ENCODE measurements at regions not wholly inside any gene's neighbourhood (a gene's known extent, or its start where the extent isn't known, plus 50 kb on each side); places are given as distances from the start of the nearest gene placed in this dataset.
"Not testable (repeated sequence)": the region's sequence is repeated elsewhere in the genome, so short reads cannot be mapped to it uniquely, and the experiment has no call there.

DNA sequence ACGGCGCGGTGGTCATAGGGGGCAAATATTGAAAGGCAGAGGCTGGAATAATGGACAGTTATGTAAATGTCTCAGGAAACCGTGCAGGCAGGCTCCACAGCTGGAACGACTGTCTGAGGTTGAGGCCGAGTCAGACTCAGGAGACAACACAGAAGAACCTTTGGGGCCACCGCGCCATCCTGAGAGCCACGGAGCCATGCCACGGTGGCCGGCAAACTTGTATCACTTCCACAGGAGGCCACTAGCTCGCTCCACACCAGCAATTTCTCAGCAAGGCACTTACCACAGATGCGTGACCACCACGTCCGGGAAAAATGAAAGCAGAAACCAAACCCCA is 156.7 kb upstream of the SALL3 start:
- in situ Hi-C loops (cut with HindIII; ENCODE audit: low sequenced_read_pairs) = no loop called here
- H3K4me3 ChIP-seq (ENCODE audit: low read depth, low read length) = no peak overlapping the region
- DNase-seq (ENCODE audit: low read depth) = no peak
- TF ChIP-seq, protein P1, sequence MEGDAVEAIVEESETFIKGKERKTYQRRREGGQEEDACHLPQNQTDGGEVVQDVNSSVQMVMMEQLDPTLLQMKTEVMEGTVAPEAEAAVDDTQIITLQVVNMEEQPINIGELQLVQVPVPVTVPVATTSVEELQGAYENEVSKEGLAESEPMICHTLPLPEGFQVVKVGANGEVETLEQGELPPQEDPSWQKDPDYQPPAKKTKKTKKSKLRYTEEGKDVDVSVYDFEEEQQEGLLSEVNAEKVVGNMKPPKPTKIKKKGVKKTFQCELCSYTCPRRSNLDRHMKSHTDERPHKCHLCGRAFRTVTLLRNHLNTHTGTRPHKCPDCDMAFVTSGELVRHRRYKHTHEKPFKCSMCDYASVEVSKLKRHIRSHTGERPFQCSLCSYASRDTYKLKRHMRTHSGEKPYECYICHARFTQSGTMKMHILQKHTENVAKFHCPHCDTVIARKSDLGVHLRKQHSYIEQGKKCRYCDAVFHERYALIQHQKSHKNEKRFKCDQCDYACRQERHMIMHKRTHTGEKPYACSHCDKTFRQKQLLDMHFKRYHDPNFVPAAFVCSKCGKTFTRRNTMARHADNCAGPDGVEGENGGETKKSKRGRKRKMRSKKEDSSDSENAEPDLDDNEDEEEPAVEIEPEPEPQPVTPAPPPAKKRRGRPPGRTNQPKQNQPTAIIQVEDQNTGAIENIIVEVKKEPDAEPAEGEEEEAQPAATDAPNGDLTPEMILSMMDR (IDR thresholded peaks at IDR 0.05; ENCODE audit: low read depth, low read length, missing control alignments) = no peak

DNA sequence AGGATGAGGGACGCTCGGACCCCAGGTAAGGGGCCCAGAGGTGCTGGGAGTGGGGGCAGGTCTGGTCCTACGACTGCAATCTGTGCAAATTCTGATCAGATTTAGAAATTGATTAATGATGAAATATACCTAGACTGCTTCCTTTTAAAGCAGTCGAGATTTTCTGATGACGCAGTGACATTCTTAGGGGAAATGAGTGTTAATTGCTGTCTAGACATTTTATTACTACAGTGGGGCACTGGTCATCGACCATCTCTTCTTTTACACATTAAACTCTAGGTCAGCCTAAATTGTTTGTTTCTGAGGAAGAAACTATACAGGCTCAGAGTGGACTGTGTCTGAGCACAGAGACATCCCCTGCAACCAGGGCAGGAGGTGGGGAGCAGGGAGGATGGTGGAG is 154.4 kb upstream of the SALL3 start:
- no peak overlapping the region for H3K4me3 ChIP-seq (ENCODE audit: low read depth, low read length)
- TF ChIP-seq, protein P1 (IDR thresholded peaks at IDR 0.05; ENCODE audit: low read depth, low read length, missing control alignments) = no peak
- DNase-seq (ENCODE audit: low read depth) = no peak
- in situ Hi-C loops (cut with HindIII; ENCODE audit: low sequenced_read_pairs) = no loop called here

DNA sequence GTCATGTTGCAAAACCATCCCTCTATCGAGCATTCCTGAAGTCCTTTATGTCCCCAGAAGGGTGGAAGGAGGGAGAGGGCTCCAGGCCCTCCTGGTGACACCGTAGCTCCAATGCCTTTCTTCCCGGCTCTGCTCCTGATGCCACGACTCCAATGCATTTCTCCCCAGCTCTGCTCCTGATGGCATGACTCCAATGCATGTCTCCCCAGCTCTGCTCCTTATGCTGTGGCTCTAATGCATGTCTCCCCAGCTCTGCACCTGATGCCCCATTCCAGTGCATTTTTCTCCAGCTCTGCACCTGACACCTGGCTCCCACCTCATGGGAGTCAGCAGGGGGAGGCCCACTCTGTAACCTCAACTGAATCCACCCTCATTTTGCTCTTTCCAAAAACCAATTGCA is 153.0 kb upstream of the SALL3 start:
- no peak overlapping the region for H3K4me3 ChIP-seq (ENCODE audit: low read depth, low read length)
- no peak for DNase-seq (ENCODE audit: low read depth)
- TF ChIP-seq, protein P1 (IDR thresholded peaks at IDR 0.05; ENCODE audit: low read depth, low read length, missing control alignments) = no peak
- in situ Hi-C loops (cut with HindIII; ENCODE audit: low sequenced_read_pairs) = no loop called here

DNA sequence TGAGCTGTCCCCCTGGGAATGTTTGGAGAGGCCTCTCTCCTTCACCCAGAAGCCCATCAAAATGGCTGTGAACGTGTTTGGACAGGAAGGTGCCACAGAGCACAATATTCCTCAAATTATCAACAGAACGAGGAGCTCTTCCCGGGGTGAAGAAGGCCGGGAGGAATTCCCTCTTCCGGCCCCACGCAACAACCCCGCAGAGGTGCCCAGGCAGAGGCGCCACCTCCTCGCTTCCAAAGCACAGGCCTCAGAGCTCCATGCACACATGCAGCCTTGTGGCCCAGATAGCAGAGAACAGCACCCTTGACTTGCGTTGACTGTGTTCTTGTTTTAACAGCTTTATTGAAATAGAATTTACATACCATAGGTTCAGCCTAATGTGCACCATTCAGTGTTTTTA is 152.5 kb upstream of the SALL3 start:
- in situ Hi-C loops (cut with HindIII; ENCODE audit: low sequenced_read_pairs) = no loop called here
- H3K4me3 ChIP-seq (ENCODE audit: low read depth, low read length) = no peak overlapping the region
- TF ChIP-seq, protein P1 (IDR thresholded peaks at IDR 0.05; ENCODE audit: low read depth, low read length, missing control alignments) = no peak
- DNase-seq (ENCODE audit: low read depth) = no peak

DNA sequence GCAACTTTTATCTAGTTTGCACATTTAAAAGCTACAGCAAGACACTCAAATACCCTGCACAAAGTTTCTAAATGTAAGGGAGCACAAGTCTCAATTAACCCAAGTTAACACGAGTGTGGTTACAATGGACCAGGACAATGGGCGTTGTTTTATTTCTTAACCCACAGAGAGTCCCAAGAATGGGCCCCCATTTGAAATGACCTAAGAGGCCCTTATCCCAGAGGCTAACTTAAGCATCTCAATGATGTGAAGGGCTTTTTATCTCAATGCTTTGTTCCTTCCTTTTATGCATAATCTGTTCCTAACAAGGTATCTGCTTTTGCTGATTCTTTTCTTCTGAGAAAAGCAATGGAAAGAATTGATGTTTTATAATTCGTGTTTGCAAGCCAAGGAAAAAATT is 151.5 kb upstream of the SALL3 start:
- DNase-seq (ENCODE audit: low read depth) = no peak
- no peak overlapping the region for H3K4me3 ChIP-seq (ENCODE audit: low read depth, low read length)
- in situ Hi-C loops (cut with HindIII; ENCODE audit: low sequenced_read_pairs) = no loop called here
- TF ChIP-seq, protein P1 (IDR thresholded peaks at IDR 0.05; ENCODE audit: low read depth, low read length, missing control alignments) = no peak

DNA sequence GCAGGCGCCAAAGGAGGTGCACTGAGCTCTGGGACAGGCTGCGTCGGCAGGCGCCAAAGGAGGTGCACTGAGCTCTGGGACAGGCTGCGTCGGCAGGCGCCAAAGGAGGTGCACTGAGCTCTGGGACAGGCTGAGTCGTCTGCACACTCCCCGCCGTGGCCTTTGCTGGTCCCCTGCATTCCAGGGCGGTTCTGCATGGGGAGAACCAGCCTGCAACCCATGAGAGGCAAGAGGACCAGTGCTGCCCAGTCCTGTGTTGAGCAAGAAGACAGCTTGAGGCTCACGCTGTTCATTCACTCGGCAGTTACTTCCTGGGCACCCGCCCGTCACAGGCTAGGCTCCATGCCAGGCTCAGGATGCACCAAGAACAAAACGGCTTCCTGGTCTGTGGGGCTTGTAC is 150.6 kb upstream of the SALL3 start:
- H3K4me3 ChIP-seq (ENCODE audit: low read depth, low read length); DNase-seq (ENCODE audit: low read depth); in situ Hi-C loops (cut with HindIII; ENCODE audit: low sequenced_read_pairs): not testable (repeated sequence)

DNA sequence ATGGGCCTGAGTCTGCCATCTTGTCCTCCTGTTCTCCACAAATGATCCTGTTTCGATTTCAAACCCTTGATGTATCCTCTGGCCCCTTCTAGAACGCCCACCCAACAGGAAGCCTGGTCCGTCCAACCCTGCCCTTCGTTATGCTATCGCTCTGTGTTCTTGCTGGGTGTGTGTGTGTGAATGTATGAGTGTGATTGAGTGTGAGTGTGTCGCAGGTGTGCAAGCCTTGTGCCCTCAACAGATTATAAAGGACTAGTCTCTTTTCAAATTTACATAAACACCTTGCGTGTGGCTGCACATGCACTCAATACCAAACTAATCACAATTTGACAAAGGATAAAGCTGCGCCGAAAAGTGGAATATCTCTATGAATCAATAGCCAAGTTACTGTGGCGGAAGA is 149.5 kb upstream of the SALL3 start:
- DNase-seq (ENCODE audit: low read depth) = no peak
- TF ChIP-seq, protein P1 (IDR thresholded peaks at IDR 0.05; ENCODE audit: low read depth, low read length, missing control alignments) = no peak
- in situ Hi-C loops (cut with HindIII; ENCODE audit: low sequenced_read_pairs) = no loop called here
- no peak overlapping the region for H3K4me3 ChIP-seq (ENCODE audit: low read depth, low read length)

Measured in astrocyte of the cerebellum (primary cell).